HEK293 (cell line): ENCODE measurements at regions not wholly inside any gene's neighbourhood (a gene's known extent, or its start where the extent isn't known, plus 50 kb on each side); places are given as distances from the start of the nearest gene placed in this dataset.

ENCODE experiments used
- CTCF ChIA-PET: fragments of 350-600 bp; formaldehyde crosslinking; extraction: SDS; loops from one replicate; lab custom pipeline; 2021; ENCODE audit warnings: antibody characterized with exemption; lab: Yijun Ruan, JAX
- POLR2A ChIA-PET: fragments of 300-600 bp; formaldehyde crosslinking; extraction: SDS; loops from one replicate; lab custom pipeline; 2020; ENCODE audit warnings: antibody characterized with exemption, inconsistent platforms; lab: Yijun Ruan, JAX
- H3K27ac ChIP-seq: fragments of 200-500 bp; sonication (Bioruptor generic); 2 replicates; pipeline ENCODE4 v1.5.1; 2014; ENCODE audit warnings: low read depth, low read length, control low read depth, inconsistent platforms; ENCODE audit errors: extremely low read depth
- H3K36me3 ChIP-seq, 2 experiments: fragments of 200-500 bp in 1 of 2; sonication (Bioruptor generic) in 1 of 2; 1 replicate in 1 of 2; 2 replicates in 1 of 2; pipeline ENCODE4 v1.5.1; 2014 to 2017; ENCODE audit warnings: inconsistent platforms in 2 of 2, low read length in 2 of 2; ENCODE audit not compliant: control insufficient read depth in 2 of 2, insufficient read depth in 1 of 2
- H3K4me1 ChIP-seq: fragments of 200-500 bp; sonication (Bioruptor generic); 2 replicates; pipeline ENCODE4 v1.5.1; 2014; ENCODE audit warnings: mild to moderate bottlenecking, low read length, inconsistent platforms; ENCODE audit not compliant: control insufficient read depth, insufficient read depth
- H3K4me3 ChIP-seq: 2 replicates; pipeline ENCODE4 v1.5.1; 2011; ENCODE audit warnings: low read depth, mild to moderate bottlenecking, control low read depth, low read length, moderate library complexity
- H3K9me3 ChIP-seq: fragments of 200-500 bp; sonication (Bioruptor generic); 2 replicates; pipeline ENCODE4 v1.5.1; 2014; ENCODE audit warnings: low read depth, low read length, inconsistent platforms; ENCODE audit not compliant: control insufficient read depth, insufficient read depth
- HOXD13 ChIP-seq: sonication (generic); formaldehyde crosslinking; IDR thresholded peaks from 2 replicates; pipeline ENCODE4 v1.8.0; 2022; ENCODE audit warnings: missing genetic modification reagents, borderline replicate concordance
- OSR2 ChIP-seq: fragments of 450-650 bp; formaldehyde crosslinking; IDR thresholded peaks from 2 replicates; pipeline ENCODE4 v1.5.1; 2016; ENCODE audit warnings: missing biosample characterization, missing genetic modification characterization
- OVOL3 ChIP-seq: fragments of 450-650 bp; formaldehyde crosslinking; IDR thresholded peaks from 2 replicates; pipeline ENCODE4 v1.5.1; 2016; ENCODE audit warnings: missing biosample characterization, missing genetic modification characterization
- ZNF146 ChIP-seq: fragments of 450-650 bp; formaldehyde crosslinking; IDR thresholded peaks from 2 replicates; pipeline ENCODE4 v1.5.1; 2016; ENCODE audit warnings: missing biosample characterization, missing genetic modification characterization
- ZNF350 ChIP-seq: fragments of 450-650 bp; formaldehyde crosslinking; IDR thresholded peaks from 2 replicates; pipeline ENCODE4 v1.5.0; 2017; ENCODE audit warnings: missing biosample characterization, mild to moderate bottlenecking, missing genetic modification characterization
- ZNF354C ChIP-seq: fragments of 450-650 bp; formaldehyde crosslinking; IDR thresholded peaks from 2 replicates; pipeline ENCODE4 v1.5.1; 2016; ENCODE audit warnings: missing biosample characterization, missing genetic modification characterization, low read depth, borderline replicate concordance
- TF ChIP-seq, protein P1 (sequence below): fragments of 450-650 bp; formaldehyde crosslinking; conservative IDR thresholded peaks from 2 replicates; pipeline ENCODE4 v1.5.1; 2016; ENCODE audit warnings: low read depth, missing biosample characterization, missing genetic modification characterization
- TF ChIP-seq, protein P2 (sequence below): fragments of 450-650 bp; formaldehyde crosslinking; IDR thresholded peaks from 2 replicates; pipeline ENCODE4 v1.5.1; 2016; ENCODE audit warnings: missing biosample characterization, missing genetic modification characterization, borderline replicate concordance
- TF ChIP-seq, protein P3 (sequence below): fragments of 450-650 bp; formaldehyde crosslinking; IDR thresholded peaks from 2 replicates; pipeline ENCODE4 v1.5.1; 2016; ENCODE audit warnings: missing biosample characterization, missing genetic modification characterization

DNA sequence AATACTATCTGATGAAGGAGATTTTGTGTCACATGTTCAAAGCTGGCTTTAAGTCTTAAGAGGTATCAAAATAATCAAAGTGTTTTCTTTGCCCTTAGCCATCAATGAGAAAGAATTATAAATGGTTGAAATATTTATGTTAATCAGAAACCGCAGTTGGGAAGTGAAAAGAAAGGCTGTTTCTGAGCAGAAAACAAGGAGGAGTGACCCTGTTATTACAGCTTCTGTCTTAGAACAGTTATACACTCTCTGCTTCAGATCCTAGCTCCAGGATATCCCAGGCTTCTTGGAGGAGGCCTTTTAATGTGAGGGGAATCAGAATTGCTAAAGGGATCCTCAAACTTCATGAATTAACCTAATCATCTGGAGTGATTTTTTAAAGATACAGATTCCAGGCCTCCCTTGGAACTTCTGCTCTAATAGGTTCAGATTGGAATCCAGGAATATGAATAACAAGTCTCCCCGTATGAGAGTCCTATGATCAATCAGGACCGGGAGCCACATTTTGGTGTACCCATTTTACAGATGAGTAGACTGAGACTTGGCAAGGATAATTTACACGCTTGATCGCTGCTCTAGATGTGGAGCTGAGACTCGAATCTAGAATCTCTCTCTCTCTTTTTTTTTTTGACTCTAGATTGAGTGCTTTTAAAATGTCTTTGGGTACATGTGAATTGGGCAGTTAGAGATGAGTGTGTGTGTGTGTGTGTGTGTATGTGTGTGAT is 50.8 kb upstream of the JAG1 start:
- peaks cover 18% of the 10 kb centered on the region for H3K4me1 ChIP-seq
- no peaks in the 10 kb centered on the region for H3K36me3 ChIP-seq
- no peaks in the 10 kb centered on the region for H3K9me3 ChIP-seq
- ChIA-PET POLR2A (no interaction called here), CTCF (interaction anchor here (0.8 kb wide), 1 partner anchor 29 kb away, joined by 3 read pairs; no protein-coding TSS in a partner anchor)
- no peak overlapping the region for H3K27ac ChIP-seq
- TF ChIP-seq OSR2 (no peak), ZNF354C (tag by site-specific recombination) (no peak), ZNF350 (tag by site-specific recombination) (no peak)
- TF ChIP-seq, protein P1, sequence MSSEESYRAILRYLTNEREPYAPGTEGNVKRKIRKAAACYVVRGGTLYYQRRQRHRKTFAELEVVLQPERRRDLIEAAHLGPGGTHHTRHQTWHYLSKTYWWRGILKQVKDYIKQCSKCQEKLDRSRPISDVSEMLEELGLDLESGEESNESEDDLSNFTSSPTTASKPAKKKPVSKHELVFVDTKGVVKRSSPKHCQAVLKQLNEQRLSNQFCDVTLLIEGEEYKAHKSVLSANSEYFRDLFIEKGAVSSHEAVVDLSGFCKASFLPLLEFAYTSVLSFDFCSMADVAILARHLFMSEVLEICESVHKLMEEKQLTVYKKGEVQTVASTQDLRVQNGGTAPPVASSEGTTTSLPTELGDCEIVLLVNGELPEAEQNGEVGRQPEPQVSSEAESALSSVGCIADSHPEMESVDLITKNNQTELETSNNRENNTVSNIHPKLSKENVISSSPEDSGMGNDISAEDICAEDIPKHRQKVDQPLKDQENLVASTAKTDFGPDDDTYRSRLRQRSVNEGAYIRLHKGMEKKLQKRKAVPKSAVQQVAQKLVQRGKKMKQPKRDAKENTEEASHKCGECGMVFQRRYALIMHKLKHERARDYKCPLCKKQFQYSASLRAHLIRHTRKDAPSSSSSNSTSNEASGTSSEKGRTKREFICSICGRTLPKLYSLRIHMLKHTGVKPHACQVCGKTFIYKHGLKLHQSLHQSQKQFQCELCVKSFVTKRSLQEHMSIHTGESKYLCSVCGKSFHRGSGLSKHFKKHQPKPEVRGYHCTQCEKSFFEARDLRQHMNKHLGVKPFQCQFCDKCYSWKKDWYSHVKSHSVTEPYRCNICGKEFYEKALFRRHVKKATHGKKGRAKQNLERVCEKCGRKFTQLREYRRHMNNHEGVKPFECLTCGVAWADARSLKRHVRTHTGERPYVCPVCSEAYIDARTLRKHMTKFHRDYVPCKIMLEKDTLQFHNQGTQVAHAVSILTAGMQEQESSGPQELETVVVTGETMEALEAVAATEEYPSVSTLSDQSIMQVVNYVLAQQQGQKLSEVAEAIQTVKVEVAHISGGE (tag by site-specific recombination): no peak
- H3K4me3 ChIP-seq: no peak overlapping the region

DNA sequence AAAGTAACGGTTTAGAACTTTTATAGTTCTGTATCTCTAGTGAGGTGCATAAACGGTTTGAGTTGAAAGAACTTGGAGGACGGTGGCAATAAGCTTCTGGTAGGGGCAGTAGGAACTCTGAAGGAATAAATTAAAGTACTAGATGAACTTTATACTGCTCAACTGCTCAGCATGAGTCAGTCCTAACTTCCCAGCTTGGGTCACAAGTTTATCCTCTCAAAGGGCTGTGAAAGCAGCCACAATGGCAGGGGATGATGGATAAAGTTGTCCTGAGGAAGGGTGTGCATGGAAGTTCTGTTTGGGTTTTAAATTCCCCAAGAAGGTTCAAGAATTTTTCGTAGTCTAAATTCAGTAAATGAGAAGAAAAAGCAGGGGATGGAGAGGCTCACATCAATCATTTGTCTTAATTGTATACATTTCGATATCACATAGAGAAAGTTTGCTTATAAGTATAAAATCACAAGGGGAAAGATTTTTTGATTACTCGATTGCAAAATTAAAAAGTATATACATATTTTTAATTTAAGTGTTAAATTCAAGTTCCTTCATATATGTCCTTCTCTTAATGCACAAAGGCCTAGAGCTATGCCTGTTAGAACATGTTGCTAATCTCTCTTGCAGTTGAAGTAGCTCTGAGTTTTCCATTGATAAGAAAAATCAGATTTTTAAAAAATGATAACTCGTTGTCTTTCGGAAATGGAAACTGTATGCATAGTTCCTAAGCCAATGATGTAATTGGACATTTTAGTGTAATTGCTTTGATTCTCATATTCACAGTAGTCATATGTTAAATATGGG is 55.3 kb upstream of the JAG1 start:
- Histone ChIP-seq H3K27ac (no peak overlapping the region), H3K4me3 (no peak overlapping the region)

More for the DNA sequence above, 55.3 kb upstream of the JAG1 start:
- Histone ChIP-seq H3K36me3 (no peaks in the 10 kb centered on the region), H3K4me1 (no peaks in the 10 kb centered on the region), H3K9me3 (no peaks in the 10 kb centered on the region)
- TF ChIP-seq HOXD13 (no peak), ZNF146 (tag by site-specific recombination) (no peak), OVOL3 (tag by site-specific recombination) (no peak)
- TF ChIP-seq, protein P2, sequence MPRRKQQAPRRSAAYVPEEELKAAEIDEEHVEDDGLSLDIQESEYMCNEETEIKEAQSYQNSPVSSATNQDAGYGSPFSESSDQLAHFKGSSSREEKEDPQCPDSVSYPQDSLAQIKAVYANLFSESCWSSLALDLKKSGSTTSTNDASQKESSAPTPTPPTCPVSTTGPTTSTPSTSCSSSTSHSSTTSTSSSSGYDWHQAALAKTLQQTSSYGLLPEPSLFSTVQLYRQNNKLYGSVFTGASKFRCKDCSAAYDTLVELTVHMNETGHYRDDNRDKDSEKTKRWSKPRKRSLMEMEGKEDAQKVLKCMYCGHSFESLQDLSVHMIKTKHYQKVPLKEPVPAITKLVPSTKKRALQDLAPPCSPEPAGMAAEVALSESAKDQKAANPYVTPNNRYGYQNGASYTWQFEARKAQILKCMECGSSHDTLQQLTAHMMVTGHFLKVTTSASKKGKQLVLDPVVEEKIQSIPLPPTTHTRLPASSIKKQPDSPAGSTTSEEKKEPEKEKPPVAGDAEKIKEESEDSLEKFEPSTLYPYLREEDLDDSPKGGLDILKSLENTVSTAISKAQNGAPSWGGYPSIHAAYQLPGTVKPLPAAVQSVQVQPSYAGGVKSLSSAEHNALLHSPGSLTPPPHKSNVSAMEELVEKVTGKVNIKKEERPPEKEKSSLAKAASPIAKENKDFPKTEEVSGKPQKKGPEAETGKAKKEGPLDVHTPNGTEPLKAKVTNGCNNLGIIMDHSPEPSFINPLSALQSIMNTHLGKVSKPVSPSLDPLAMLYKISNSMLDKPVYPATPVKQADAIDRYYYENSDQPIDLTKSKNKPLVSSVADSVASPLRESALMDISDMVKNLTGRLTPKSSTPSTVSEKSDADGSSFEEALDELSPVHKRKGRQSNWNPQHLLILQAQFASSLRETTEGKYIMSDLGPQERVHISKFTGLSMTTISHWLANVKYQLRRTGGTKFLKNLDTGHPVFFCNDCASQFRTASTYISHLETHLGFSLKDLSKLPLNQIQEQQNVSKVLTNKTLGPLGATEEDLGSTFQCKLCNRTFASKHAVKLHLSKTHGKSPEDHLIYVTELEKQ: no peak
- TF ChIP-seq, protein P3, sequence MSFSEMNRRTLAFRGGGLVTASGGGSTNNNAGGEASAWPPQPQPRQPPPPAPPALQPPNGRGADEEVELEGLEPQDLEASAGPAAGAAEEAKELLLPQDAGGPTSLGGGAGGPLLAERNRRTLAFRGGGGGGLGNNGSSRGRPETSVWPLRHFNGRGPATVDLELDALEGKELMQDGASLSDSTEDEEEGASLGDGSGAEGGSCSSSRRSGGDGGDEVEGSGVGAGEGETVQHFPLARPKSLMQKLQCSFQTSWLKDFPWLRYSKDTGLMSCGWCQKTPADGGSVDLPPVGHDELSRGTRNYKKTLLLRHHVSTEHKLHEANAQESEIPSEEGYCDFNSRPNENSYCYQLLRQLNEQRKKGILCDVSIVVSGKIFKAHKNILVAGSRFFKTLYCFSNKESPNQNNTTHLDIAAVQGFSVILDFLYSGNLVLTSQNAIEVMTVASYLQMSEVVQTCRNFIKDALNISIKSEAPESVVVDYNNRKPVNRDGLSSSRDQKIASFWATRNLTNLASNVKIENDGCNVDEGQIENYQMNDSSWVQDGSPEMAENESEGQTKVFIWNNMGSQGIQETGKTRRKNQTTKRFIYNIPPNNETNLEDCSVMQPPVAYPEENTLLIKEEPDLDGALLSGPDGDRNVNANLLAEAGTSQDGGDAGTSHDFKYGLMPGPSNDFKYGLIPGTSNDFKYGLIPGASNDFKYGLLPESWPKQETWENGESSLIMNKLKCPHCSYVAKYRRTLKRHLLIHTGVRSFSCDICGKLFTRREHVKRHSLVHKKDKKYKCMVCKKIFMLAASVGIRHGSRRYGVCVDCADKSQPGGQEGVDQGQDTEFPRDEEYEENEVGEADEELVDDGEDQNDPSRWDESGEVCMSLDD (tag by site-specific recombination): no peak
- POLR2A ChIA-PET: no interaction called here
- CTCF ChIA-PET: no interaction called here
